ENCODE measurements at regions not wholly inside any gene's neighbourhood (a gene's known extent, or its start where the extent isn't known, plus 50 kb on each side); places are given as distances from the start of the nearest gene placed in this dataset.

GRCh38 chr5:82713811-82714210, 363.4 kb downstream of the TMEM167A start:
- DNase-seq (ENCODE audit: low spot score): no peak
- Histone ChIP-seq H3K79me2 (ENCODE audit: insufficient read depth, low read depth, low read length) (no peaks in the 10 kb centered on the region), H3K27ac (ENCODE audit: low read depth, low read length, poor library complexity, severe bottlenecking) (no peak overlapping the region), H3K4me3 (ENCODE audit: low read depth, low read length, poor library complexity, severe bottlenecking) (no peak overlapping the region), H4K20me1 (ENCODE audit: insufficient read depth, low read length) (no peaks in the 10 kb centered on the region), H3K9me2 (ENCODE audit: insufficient read depth, low read length) (no peaks in the 10 kb centered on the region), H3K4me2 (ENCODE audit: low read length) (no peak overlapping the region), H3K4me1 (ENCODE audit: insufficient read depth, low read length, poor library complexity, severe bottlenecking) (no peaks in the 10 kb centered on the region), H2AFZ (ENCODE audit: low read length) (no peak overlapping the region), H3K9me3 (ENCODE audit: low read length) (no peaks in the 10 kb centered on the region), H3K36me3 (ENCODE audit: insufficient read depth, low read length) (no peaks in the 10 kb centered on the region)
- ChIA-PET POLR2A (no interaction called here), CTCF (ENCODE audit: unreplicated experiment) (no interaction called here)
- TF ChIP-seq CTCF (conservative IDR thresholded peaks at IDR 0.05; ENCODE audit: low read length): no peak
- TF ChIP-seq EZH2phosphoT487 (IDR thresholded peaks at IDR 0.05; ENCODE audit: borderline replicate concordance, low read depth, low read length): no peak
- BruUV-seq (replicated peaks): no TSS peak
- intact Hi-C loops (cut with micrococcal nuclease; ENCODE audit: unreplicated experiment): no loop called here

- BruUV-seq (replicated peaks): no TSS peak
- no peak for TF ChIP-seq EZH2phosphoT487 (IDR thresholded peaks at IDR 0.05; ENCODE audit: borderline replicate concordance, low read depth, low read length)
- TF ChIP-seq CTCF (conservative IDR thresholded peaks at IDR 0.05; ENCODE audit: low read length): no peak
- Histone ChIP-seq H3K4me1 (ENCODE audit: insufficient read depth, low read length, poor library complexity, severe bottlenecking) (no peaks in the 10 kb centered on the region), H3K36me3 (ENCODE audit: insufficient read depth, low read length) (no peaks in the 10 kb centered on the region), H3K9me3 (ENCODE audit: low read length) (no peaks in the 10 kb centered on the region), H3K79me2 (ENCODE audit: insufficient read depth, low read depth, low read length) (no peaks in the 10 kb centered on the region), H4K20me1 (ENCODE audit: insufficient read depth, low read length) (no peaks in the 10 kb centered on the region), H3K4me2 (ENCODE audit: low read length) (no peak overlapping the region), H3K27ac (ENCODE audit: low read depth, low read length, poor library complexity, severe bottlenecking) (no peak overlapping the region), H3K4me3 (ENCODE audit: low read depth, low read length, poor library complexity, severe bottlenecking) (no peak overlapping the region), H2AFZ (ENCODE audit: low read length) (no peak overlapping the region), H3K9me2 (ENCODE audit: insufficient read depth, low read length) (no peaks in the 10 kb centered on the region)
- no peak for DNase-seq (ENCODE audit: low spot score)
- intact Hi-C loops (cut with micrococcal nuclease; ENCODE audit: unreplicated experiment): no loop called here
- ChIA-PET POLR2A (interaction anchor here (0.5 kb wide), 1 partner anchor 412 kb away, joined by 4 read pairs; no protein-coding TSS in a partner anchor), CTCF (ENCODE audit: unreplicated experiment) (no interaction called here)
Measured at GRCh38 chr5:82707741-82708140, 369.5 kb downstream of the TMEM167A start.

GRCh38 chr5:82704381-82704780, 372.8 kb downstream of the TMEM167A start:
- BruUV-seq (replicated peaks): no TSS peak
- no peak overlapping the region for H3K27ac ChIP-seq (ENCODE audit: low read depth, low read length, poor library complexity, severe bottlenecking)
- TF ChIP-seq EZH2phosphoT487 (IDR thresholded peaks at IDR 0.05; ENCODE audit: borderline replicate concordance, low read depth, low read length) (no peak), CTCF (conservative IDR thresholded peaks at IDR 0.05; ENCODE audit: low read length) (no peak)

More at GRCh38 chr5:82704381-82704780, 372.8 kb downstream of the TMEM167A start:
- DNase-seq (ENCODE audit: low spot score): no peak
- no peaks in the 10 kb centered on the region for H3K9me3 ChIP-seq (ENCODE audit: low read length)
- CTCF ChIA-PET (ENCODE audit: unreplicated experiment): no interaction called here
- H4K20me1 ChIP-seq (ENCODE audit: insufficient read depth, low read length): no peaks in the 10 kb centered on the region
- H3K4me3 ChIP-seq (ENCODE audit: low read depth, low read length, poor library complexity, severe bottlenecking): no peak overlapping the region
- no peaks in the 10 kb centered on the region for H3K4me1 ChIP-seq (ENCODE audit: insufficient read depth, low read length, poor library complexity, severe bottlenecking)
- no peak overlapping the region for H2AFZ ChIP-seq (ENCODE audit: low read length)
- H3K4me2 ChIP-seq (ENCODE audit: low read length): no peak overlapping the region
- POLR2A ChIA-PET: no interaction called here
- no peaks in the 10 kb centered on the region for H3K9me2 ChIP-seq (ENCODE audit: insufficient read depth, low read length)
- no peaks in the 10 kb centered on the region for H3K79me2 ChIP-seq (ENCODE audit: insufficient read depth, low read depth, low read length)
- intact Hi-C loops (cut with micrococcal nuclease; ENCODE audit: unreplicated experiment): no loop called here
- no peaks in the 10 kb centered on the region for H3K36me3 ChIP-seq (ENCODE audit: insufficient read depth, low read length)
